ENCODE measurements at regions not wholly inside any gene's neighbourhood (a gene's known extent, or its start where the extent isn't known, plus 50 kb on each side); places are given as distances from the start of the nearest gene placed in this dataset.
A peak's percentile ranks its signal among the peaks of the same experiment; 100 is the strongest.
"Not testable (repeated sequence)": the region's sequence is repeated elsewhere in the genome, so short reads cannot be mapped to it uniquely, and the experiment has no call there.

GRCh38 chrX:73987166-73987565, 134.7 kb upstream of the XIST start:
- Histone ChIP-seq H3K36me3 (ENCODE audit: insufficient read depth, low read length) (no peaks in the 10 kb centered on the region), H3K27ac (ENCODE audit: low read depth, low read length) (no peak overlapping the region), H3K4me1 (ENCODE audit: insufficient read depth, low read length) (peaks cover 7% of the 10 kb centered on the region), H3K9me3 (ENCODE audit: control insufficient read depth in 1 of 2, low read length in 2 of 2) (no peaks in the 10 kb centered on the region), H3K4me3 (ENCODE audit: low read length in 2 of 2) (no peak overlapping the region), H3K27me3 (ENCODE audit: insufficient read depth, low read length) (no peaks in the 10 kb centered on the region)
- intact Hi-C loops (cut with micrococcal nuclease) = no loop called here
- Mint-ChIP-seq H3K4me1 (peaks cover 2 to 13% (median 4%) of the 10 kb centered on the region in 4 donors), H3K27ac (peak overlapping the region in 2 of 7 donors; percentile 19 to 27), H3K36me3 (peaks cover 10 to 36% of the 10 kb centered on the region in 2 donors), H3K4me3 (no peak overlapping the region), H3K27me3 (no peaks in the 10 kb centered on the region), H3K9me3 (peaks cover 0 to 2% (median 0%) of the 10 kb centered on the region in 8 donors)
- ChIA-PET POLR2A (ENCODE audit: partially characterized antibody) (no interaction called here), CTCF (ENCODE audit: partially characterized antibody) (interaction anchor here (0.8 kb wide), 1 partner anchor 35 kb away, joined by 3 read pairs; no protein-coding TSS in a partner anchor)
- DNase-seq = no peak

GRCh38 chrX:73979551-73980131, 127.1 kb upstream of the XIST start:
- Histone ChIP-seq H3K27ac (ENCODE audit: low read depth, low read length) (no peak overlapping the region), H3K4me1 (ENCODE audit: insufficient read depth, low read length) (peaks cover 38% of the 10 kb centered on the region), H3K9me3 (ENCODE audit: control insufficient read depth in 1 of 2, low read length in 2 of 2) (no peaks in the 10 kb centered on the region), H3K36me3 (ENCODE audit: insufficient read depth, low read length) (no peaks in the 10 kb centered on the region), H3K4me3 (ENCODE audit: low read length in 2 of 2) (no peak overlapping the region), H3K27me3 (ENCODE audit: insufficient read depth, low read length) (no peaks in the 10 kb centered on the region)
- intact Hi-C loops (cut with micrococcal nuclease) = loop anchor here (5.0 kb wide), 1 partner anchor 37 kb away; no protein-coding TSS in a partner anchor
- no peak for DNase-seq
- H3K27ac Mint-ChIP-seq = peak overlapping the region in 6 of 7 donors; percentile 45 to 81 (median 56)
- peak overlapping the region in 4 of 8 donors; percentile 33 to 54 (median 44) for H3K4me3 Mint-ChIP-seq
- ChIA-PET CTCF (ENCODE audit: partially characterized antibody) (no interaction called here), POLR2A (ENCODE audit: partially characterized antibody) (no interaction called here)
- H3K36me3 Mint-ChIP-seq = peaks cover 5 to 17% of the 10 kb centered on the region in 2 donors
- H3K9me3 Mint-ChIP-seq = peaks cover 0 to 3% (median 0%) of the 10 kb centered on the region in 8 donors
- no peaks in the 10 kb centered on the region for H3K27me3 Mint-ChIP-seq
- H3K4me1 Mint-ChIP-seq = peaks cover 19 to 71% (median 37%) of the 10 kb centered on the region in 4 donors

- Mint-ChIP-seq H3K9me3 (peaks cover 0 to 1% (median 0%) of the 10 kb centered on the region in 8 donors), H3K27ac (peak overlapping the region; percentile 79 to 97 (median 92)), H3K36me3 (peaks cover 0 to 15% of the 10 kb centered on the region in 2 donors), H3K4me1 (peaks cover 21 to 83% (median 51%) of the 10 kb centered on the region in 4 donors), H3K4me3 (peak overlapping the region; percentile 39 to 65 (median 56)), H3K27me3 (no peaks in the 10 kb centered on the region)
- Histone ChIP-seq H3K4me1 (ENCODE audit: insufficient read depth, low read length) (peaks cover 43% of the 10 kb centered on the region), H3K27ac (ENCODE audit: low read depth, low read length) (peak overlapping the region; percentile 50), H3K9me3 (ENCODE audit: control insufficient read depth in 1 of 2, low read length in 2 of 2) (no peaks in the 10 kb centered on the region), H3K4me3 (ENCODE audit: low read length in 2 of 2) (no peak overlapping the region), H3K36me3 (ENCODE audit: insufficient read depth, low read length) (no peaks in the 10 kb centered on the region), H3K27me3 (ENCODE audit: insufficient read depth, low read length) (no peaks in the 10 kb centered on the region)
- intact Hi-C loops (cut with micrococcal nuclease) = loop anchor here (5.0 kb wide), 1 partner anchor 35 kb away; no protein-coding TSS in a partner anchor
- peak; percentile 70 to 84 (median 77) for DNase-seq
- POLR2A ChIA-PET (ENCODE audit: partially characterized antibody) = interaction anchor here (1.4 kb wide), 1 partner anchor 34 kb away, joined by 5 read pairs; no protein-coding TSS in a partner anchor
- CTCF ChIA-PET (ENCODE audit: partially characterized antibody) = no interaction called here
Observed at GRCh38 chrX:73977542-73978169, 125.1 kb upstream of the XIST start.

GRCh38 chrX:73967461-73967860, 114.9 kb upstream of the XIST start:
- CTCF ChIA-PET (ENCODE audit: partially characterized antibody); H3K27ac Mint-ChIP-seq; H3K36me3 ChIP-seq (ENCODE audit: insufficient read depth, low read length); H3K9me3 ChIP-seq (ENCODE audit: control insufficient read depth in 1 of 2, low read length in 2 of 2); H3K9me3 Mint-ChIP-seq; H3K4me3 Mint-ChIP-seq; POLR2A ChIA-PET (ENCODE audit: partially characterized antibody); intact Hi-C loops (cut with micrococcal nuclease); DNase-seq; H3K27me3 Mint-ChIP-seq; H3K27me3 ChIP-seq (ENCODE audit: insufficient read depth, low read length); H3K4me1 ChIP-seq (ENCODE audit: insufficient read depth, low read length); H3K27ac ChIP-seq (ENCODE audit: low read depth, low read length); H3K4me3 ChIP-seq (ENCODE audit: low read length in 2 of 2): not testable (repeated sequence)
- peaks cover 20 to 37% of the 10 kb centered on the region in 2 donors for H3K36me3 Mint-ChIP-seq
- H3K4me1 Mint-ChIP-seq = peaks cover 2 to 32% (median 24%) of the 10 kb centered on the region in 4 donors

- ChIA-PET POLR2A (ENCODE audit: partially characterized antibody) (no interaction called here), CTCF (ENCODE audit: partially characterized antibody) (no interaction called here)
- Mint-ChIP-seq H3K9me3 (no peaks in the 10 kb centered on the region), H3K36me3 (peaks cover 18 to 30% of the 10 kb centered on the region in 2 donors), H3K4me3 (peak overlapping the region in 1 of 8 donors; percentile 29), H3K27me3 (no peaks in the 10 kb centered on the region), H3K4me1 (peaks cover 10 to 43% (median 33%) of the 10 kb centered on the region in 4 donors), H3K27ac (peak overlapping the region in 4 of 7 donors; percentile 1 to 65 (median 37))
- Histone ChIP-seq H3K4me1 (ENCODE audit: insufficient read depth, low read length) (peaks cover 8% of the 10 kb centered on the region), H3K27me3 (ENCODE audit: insufficient read depth, low read length) (no peaks in the 10 kb centered on the region), H3K36me3 (ENCODE audit: insufficient read depth, low read length) (no peaks in the 10 kb centered on the region), H3K4me3 (ENCODE audit: low read length in 2 of 2) (no peak overlapping the region), H3K27ac (ENCODE audit: low read depth, low read length) (no peak overlapping the region), H3K9me3 (ENCODE audit: control insufficient read depth in 1 of 2, low read length in 2 of 2) (no peaks in the 10 kb centered on the region)
- no peak for DNase-seq
- intact Hi-C loops (cut with micrococcal nuclease) = no loop called here
Observed at GRCh38 chrX:73965833-73966232, 113.3 kb upstream of the XIST start.

- H3K27ac ChIP-seq (ENCODE audit: low read depth, low read length) = no peak overlapping the region
- H3K36me3 ChIP-seq (ENCODE audit: insufficient read depth, low read length) = no peaks in the 10 kb centered on the region
- Mint-ChIP-seq H3K36me3 (peaks cover 15 to 23% of the 10 kb centered on the region in 2 donors), H3K4me1 (peaks cover 13 to 56% (median 38%) of the 10 kb centered on the region in 4 donors), H3K27me3 (no peaks in the 10 kb centered on the region), H3K27ac (peak overlapping the region in 4 of 7 donors; percentile 24 to 57 (median 52)), H3K4me3 (no peak overlapping the region), H3K9me3 (no peaks in the 10 kb centered on the region)
- intact Hi-C loops (cut with micrococcal nuclease) = no loop called here
- no peaks in the 10 kb centered on the region for H3K27me3 ChIP-seq (ENCODE audit: insufficient read depth, low read length)
- DNase-seq = no peak
- H3K4me1 ChIP-seq (ENCODE audit: insufficient read depth, low read length) = peaks cover 11% of the 10 kb centered on the region
- no peaks in the 10 kb centered on the region for H3K9me3 ChIP-seq (ENCODE audit: control insufficient read depth in 1 of 2, low read length in 2 of 2)
- CTCF ChIA-PET (ENCODE audit: partially characterized antibody) = no interaction called here
- H3K4me3 ChIP-seq (ENCODE audit: low read length in 2 of 2) = no peak overlapping the region
- POLR2A ChIA-PET (ENCODE audit: partially characterized antibody) = interaction anchor here (1.4 kb wide), 1 partner anchor 20 kb away, joined by 3 read pairs; no protein-coding TSS in a partner anchor
Observed at GRCh38 chrX:73964579-73964978, 112.1 kb upstream of the XIST start.

GRCh38 chrX:73963682-73964081, 111.2 kb upstream of the XIST start:
- Histone ChIP-seq H3K36me3 (ENCODE audit: insufficient read depth, low read length) (no peaks in the 10 kb centered on the region), H3K4me3 (ENCODE audit: low read length in 2 of 2) (no peak overlapping the region), H3K27me3 (ENCODE audit: insufficient read depth, low read length) (no peaks in the 10 kb centered on the region), H3K4me1 (ENCODE audit: insufficient read depth, low read length) (peaks cover 11% of the 10 kb centered on the region), H3K27ac (ENCODE audit: low read depth, low read length) (no peak overlapping the region), H3K9me3 (ENCODE audit: control insufficient read depth in 1 of 2, low read length in 2 of 2) (no peaks in the 10 kb centered on the region)
- POLR2A ChIA-PET (ENCODE audit: partially characterized antibody) = interaction anchor here (1.4 kb wide), 1 partner anchor 19 kb away, joined by 3 read pairs; no protein-coding TSS in a partner anchor
- Mint-ChIP-seq H3K4me3 (no peak overlapping the region), H3K27me3 (no peaks in the 10 kb centered on the region), H3K36me3 (peaks cover 12 to 18% of the 10 kb centered on the region in 2 donors), H3K9me3 (no peaks in the 10 kb centered on the region), H3K27ac (peak overlapping the region in 4 of 7 donors; percentile 18 to 66 (median 41)), H3K4me1 (peaks cover 15 to 65% (median 42%) of the 10 kb centered on the region in 4 donors)
- intact Hi-C loops (cut with micrococcal nuclease) = no loop called here
- no peak for DNase-seq
- CTCF ChIA-PET (ENCODE audit: partially characterized antibody) = no interaction called here
